NB4 (cell line): ENCODE measurements at regions not wholly inside any gene's neighbourhood (a gene's known extent, or its start where the extent isn't known, plus 50 kb on each side); places are given as distances from the start of the nearest gene placed in this dataset.

Experiments used
- CTCF ChIP-seq: IDR thresholded peaks from one replicate; pipeline ENCODE4 v1.5.1; 2012; ENCODE audit warnings: low read depth, low read length
- POLR2A ChIP-seq: IDR thresholded peaks from 2 replicates; pipeline ENCODE4 v1.6.1; 2011; ENCODE audit warnings: mild to moderate bottlenecking; ENCODE audit not compliant: insufficient read length; ENCODE audit errors: extremely low read depth

GRCh38 chr20:20967564-20968184, 138.5 kb downstream of the LINC00237 start:
- no peak for TF ChIP-seq CTCF
- TF ChIP-seq POLR2A = no peak
